Suprapubic skin (tissue), 4 donors: ENCODE measurements at regions not wholly inside any gene's neighbourhood (a gene's known extent, or its start where the extent isn't known, plus 50 kb on each side); places are given as distances from the start of the nearest gene placed in this dataset.

ENCODE experiments used
- EP300 ChIP-seq: sonication (generic); formaldehyde crosslinking; IDR thresholded peaks from one replicate; pipeline ENCODE4 v1.6.1; 2017; ENCODE audit warnings: antibody characterized with exemption
- POLR2A ChIP-seq, 2 donors: fragments of 450-650 bp; IDR thresholded peaks; one replicate each; pipeline ENCODE4 v1.6.1; 2017; ENCODE audit warnings: antibody characterized with exemption in 2 of 2, mild to moderate bottlenecking in 2 of 2, moderate library complexity in 2 of 2
- POLR2AphosphoS5 ChIP-seq, 3 donors: sonication (generic); formaldehyde crosslinking; IDR thresholded peaks; one replicate each; pipeline ENCODE4 v1.6.1; 2017; ENCODE audit warnings: antibody characterized with exemption in 3 of 3
- TF ChIP-seq, protein P1 (sequence below), 2 donors: fragments of 200-600 bp in 1 of 2; fragments of 450-650 bp in 1 of 2; sonication (generic) in 1 of 2; IDR thresholded peaks; one replicate each; pipeline ENCODE4 v1.5.1; 2016 to 2019; ENCODE audit warnings: antibody characterized with exemption in 2 of 2, mild to moderate bottlenecking in 1 of 2, moderate library complexity in 1 of 2

- TF ChIP-seq EP300 (no peak), POLR2AphosphoS5 (IDR thresholded peaks at IDR 0.05) (no peak), POLR2A (IDR thresholded peaks at IDR 0.05) (no peak)
- TF ChIP-seq, protein P1, sequence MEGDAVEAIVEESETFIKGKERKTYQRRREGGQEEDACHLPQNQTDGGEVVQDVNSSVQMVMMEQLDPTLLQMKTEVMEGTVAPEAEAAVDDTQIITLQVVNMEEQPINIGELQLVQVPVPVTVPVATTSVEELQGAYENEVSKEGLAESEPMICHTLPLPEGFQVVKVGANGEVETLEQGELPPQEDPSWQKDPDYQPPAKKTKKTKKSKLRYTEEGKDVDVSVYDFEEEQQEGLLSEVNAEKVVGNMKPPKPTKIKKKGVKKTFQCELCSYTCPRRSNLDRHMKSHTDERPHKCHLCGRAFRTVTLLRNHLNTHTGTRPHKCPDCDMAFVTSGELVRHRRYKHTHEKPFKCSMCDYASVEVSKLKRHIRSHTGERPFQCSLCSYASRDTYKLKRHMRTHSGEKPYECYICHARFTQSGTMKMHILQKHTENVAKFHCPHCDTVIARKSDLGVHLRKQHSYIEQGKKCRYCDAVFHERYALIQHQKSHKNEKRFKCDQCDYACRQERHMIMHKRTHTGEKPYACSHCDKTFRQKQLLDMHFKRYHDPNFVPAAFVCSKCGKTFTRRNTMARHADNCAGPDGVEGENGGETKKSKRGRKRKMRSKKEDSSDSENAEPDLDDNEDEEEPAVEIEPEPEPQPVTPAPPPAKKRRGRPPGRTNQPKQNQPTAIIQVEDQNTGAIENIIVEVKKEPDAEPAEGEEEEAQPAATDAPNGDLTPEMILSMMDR (IDR thresholded peaks at IDR 0.05): no peak
These were observed 53.3 kb upstream of the CDKN3 start for GRCh38 chr14:54343272-54344121.
